NCI-H82 treated with DMSO at 0.1 percent for 48 hours (cell line): ENCODE measurements at regions not wholly inside any gene's neighbourhood (a gene's known extent, or its start where the extent isn't known, plus 50 kb on each side); places are given as distances from the start of the nearest gene placed in this dataset.

ENCODE experiments used
- DNase-seq: peaks from one replicate; lab custom pipeline; 2025; ENCODE audit not compliant: unreplicated experiment; lab: John Stamatoyannopoulos, UW

DNA sequence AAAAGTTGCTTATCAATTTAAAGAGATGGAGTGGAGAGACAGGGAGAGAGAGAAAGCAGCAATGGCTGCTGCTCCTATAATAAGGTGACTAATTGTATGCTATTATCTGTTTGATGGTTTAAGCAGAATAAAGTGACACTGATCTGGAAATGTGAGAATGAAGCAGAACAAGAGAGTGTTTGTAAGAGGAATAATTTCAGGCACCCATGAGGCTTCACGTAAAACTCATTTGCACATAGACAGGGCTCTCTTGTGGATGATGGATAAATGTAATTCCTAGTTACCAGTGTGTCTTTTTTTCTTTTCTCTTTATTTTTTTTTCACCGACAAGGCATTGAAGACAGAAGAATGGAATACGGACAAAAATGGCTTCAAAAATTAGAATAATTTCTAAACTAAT lies 228.8 kb upstream of the TYRP1 start:
- DNase-seq = no peak

DNA sequence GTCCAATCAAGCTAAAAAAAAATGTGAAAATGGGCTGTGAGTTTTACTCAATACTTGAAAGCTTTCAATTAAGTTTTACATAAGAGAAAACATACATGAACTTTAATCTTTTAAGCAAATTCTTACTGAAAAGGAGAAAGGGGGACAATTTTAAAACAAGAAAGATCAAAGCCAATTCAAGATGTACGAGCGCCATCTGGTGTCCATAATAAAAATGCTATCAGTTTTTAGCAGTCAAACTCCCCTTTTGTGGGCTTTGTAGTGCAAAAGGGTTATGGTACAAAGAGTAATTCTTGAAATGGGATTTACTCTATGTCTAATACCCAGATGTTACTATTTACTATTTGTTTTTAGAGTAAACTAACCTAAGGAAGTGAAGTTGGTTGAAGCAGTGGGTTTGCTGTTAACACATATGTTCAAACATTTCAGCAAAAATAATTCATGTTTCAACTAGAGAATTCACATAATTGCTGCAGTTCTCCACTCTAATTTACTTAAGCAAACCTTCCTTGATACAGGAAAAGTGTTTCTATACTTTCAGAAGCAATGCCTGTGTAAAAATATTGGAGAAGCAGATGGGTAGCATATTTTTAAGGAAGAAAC lies 228.2 kb upstream of the TYRP1 start:
- DNase-seq = no peak

DNA sequence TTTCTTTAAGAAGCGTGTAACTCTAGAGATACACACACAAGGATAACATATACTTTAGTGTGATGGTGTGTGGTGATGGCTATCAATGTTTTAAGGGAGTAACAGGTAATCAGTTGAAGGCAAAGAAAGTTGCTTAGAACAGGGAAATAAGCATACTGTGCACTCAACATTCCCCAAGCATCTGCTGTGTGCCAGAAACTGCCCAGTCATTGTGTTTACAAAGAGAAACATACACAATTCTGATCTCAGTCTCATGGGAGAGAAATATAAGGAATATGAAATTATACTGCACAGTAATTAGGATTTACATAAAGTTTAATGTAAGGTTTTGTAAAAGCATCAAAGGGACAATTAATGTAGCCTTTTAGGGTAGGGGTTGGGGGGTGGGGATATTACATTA lies 224.1 kb upstream of the TYRP1 start:
- no peak for DNase-seq

DNA sequence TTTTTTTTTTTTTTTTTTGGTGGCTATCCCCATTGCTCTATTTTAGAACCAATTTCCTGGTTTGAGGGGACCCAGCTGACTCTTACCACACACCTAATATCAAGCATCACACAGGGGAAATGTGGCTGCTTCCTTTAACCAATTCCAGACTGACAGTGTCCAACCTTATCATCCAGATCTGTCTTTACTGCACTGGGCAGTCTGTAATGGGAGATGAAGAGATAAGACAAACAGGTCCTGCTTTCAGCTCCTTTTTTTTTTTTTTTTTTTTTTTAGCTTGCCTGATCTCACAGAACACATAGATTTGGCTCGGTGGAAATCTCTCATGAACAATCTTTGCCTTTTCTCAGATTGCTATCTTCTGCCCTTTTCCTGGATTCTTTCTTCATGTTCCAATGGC lies 198.8 kb upstream of the TYRP1 start:
- no peak for DNase-seq

DNA sequence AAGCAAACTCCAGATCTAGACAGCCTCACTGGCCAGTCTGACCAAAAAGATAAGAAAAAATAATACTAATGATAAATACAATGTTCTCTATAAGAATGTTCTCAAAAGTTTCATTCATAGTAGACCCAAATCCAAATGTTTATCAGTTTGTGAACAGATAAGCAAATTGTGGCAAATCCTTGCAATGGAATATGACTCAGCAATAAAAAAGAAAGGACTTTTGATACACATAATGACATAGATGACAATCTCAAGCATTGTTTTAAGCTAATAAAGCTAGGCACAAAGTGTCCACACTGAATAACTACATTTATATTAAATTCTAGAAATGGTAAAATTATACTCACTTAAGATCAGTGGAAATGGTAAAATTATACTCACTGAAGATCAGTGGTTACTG lies 195.4 kb upstream of the TYRP1 start:
- no peak for DNase-seq

DNA sequence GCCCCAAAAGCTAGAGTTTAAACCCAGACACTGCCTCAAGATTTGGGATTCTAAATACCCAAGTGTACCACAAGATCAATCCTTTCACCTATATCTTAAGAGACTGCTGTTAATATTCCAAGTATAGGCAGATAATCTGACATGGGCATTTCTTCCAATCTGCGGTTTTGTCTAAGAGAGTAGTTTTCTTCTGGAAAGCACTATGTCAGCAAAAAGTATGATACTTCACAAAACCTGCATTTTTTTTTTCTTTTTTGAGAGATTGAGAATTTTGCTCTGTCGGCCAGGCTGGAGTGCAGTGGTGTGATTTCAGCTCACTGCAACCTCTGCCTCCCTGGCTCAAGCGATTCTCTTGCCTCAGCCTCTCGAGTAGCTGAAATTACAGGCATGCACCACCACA lies 190.7 kb upstream of the TYRP1 start:
- no peak for DNase-seq

DNA sequence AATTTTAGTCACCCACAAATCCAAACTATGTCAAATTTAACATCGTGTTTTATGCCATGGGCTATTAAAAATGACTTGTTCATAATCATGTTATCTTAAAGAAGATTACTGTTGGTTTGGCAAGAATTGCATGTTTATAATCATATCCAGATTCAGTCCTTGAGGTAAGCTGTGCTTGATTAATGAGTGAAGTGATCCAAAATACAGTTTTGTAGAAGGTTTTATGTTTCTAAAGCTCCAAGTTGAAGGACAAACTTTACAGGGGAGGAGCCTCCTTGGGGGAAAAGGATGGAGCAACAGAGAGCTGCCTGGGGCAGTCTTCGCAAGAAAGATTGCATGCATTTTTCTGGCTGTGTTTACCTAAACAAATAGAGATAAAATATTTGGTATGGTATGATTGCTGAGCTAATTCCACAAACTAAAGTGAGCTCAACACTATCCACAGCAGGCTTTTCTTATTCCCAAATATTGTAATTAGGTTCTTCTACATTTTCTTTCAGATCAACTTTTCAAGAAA lies 189.5 kb upstream of the TYRP1 start:
- DNase-seq = no peak

DNA sequence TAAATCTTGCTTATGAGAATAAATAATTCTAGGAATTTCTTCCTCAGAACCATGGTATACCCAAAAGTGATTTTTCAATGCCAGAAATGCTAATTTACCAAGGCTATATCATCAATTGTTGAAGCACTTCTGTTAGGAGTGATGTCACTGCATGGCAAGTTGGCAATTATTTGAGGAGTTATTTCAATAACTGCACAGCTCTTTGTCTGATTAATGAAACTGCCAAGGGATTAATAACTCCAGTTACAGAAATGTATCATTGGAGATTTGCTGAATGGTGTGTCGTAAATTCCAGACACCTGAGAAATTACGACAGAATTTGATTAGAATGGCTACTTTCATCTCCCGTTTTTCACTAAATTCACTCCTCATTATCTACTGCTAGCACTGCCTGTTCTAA lies 182.6 kb upstream of the TYRP1 start:
- DNase-seq = no peak

DNA sequence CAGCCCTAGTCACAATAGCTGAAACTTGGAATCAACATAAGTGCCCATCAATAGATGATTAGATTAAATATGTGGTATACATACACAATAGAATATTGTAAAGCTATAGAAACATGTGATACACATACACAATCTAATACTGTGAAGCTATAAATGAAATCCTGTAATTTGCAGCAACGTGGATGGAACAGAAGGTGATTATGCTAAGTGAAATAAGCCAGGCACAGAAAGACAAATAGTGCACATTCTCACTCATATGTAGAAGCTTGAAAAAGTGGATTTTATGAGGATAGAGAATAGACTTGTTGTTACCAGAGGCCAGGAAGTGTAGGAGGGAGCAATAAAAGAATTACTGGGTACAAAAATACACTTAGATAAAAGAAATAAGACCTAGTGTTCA lies 181.5 kb upstream of the TYRP1 start:
- DNase-seq = no peak

DNA sequence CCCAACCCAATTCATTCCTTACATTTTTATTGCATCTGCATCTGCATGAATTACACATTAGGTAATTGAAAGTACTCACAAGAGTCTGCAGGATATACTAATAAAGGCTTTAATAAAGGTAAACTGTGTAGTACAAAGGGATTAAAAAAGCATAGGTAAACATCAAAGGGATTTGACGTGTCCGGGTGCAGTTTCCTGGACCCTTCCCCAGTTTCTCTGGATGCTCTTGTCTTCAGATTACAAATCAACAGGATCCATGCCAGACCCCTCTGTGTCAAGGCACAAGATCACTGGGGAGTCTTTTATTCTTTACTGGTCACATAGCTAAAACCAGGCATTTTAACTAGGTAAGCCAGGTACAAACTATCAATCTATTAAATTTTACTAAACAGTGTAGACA lies 177.2 kb upstream of the TYRP1 start:
- DNase-seq = no peak

DNA sequence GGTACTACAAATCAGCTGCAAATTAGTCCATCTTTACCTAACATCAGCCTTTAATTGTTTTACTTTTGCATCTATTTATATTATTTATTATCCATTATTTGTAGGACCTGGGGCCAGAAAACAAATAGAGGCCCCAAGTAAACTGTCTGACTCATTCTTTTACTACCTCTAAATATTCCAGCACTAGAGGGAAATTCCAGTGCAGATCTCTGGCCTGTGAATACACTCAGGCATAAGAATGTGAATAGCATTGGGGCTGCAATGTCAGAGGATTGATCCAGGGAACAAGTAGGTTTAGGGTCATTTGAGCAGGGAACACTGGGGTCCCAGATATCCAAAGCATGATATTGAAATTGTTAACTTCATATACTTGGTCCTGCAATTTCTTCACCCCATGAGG lies 176.6 kb upstream of the TYRP1 start:
- DNase-seq = no peak

DNA sequence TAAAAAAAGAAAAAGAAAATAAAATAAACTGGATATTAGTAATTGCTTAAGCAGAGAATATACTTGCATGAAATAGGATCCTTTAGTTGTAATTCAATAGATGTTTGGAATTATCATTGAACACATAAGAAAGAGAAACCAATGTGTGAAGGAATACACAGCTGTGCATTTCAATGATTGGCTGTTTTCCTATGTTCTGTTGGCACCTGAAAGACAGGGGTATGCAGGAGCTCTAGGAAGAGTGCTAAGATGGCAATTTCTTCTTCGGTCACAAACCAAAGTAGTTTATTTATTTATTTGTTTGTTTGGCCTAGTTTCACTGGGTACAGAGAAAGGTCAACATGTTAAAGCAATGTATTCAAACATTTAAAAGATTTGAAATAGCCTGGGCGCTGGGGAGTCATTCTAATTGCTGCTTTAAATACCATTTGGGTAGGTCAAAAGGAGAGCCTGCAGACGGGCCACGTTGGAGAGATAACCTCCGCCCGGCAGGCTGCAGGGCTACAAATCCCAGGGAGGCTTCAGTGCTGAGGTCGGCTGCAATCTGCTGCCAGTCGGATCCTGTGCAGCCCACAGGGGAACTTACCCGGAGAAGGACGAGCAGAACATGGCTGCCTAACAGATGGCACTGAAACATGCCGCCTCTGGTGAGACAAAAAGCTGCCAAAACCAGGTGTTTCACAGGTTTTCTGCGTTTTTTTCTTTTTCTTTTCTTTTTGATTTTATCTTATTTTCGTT lies 154.2 kb upstream of the TYRP1 start:
- DNase-seq = no peak

DNA sequence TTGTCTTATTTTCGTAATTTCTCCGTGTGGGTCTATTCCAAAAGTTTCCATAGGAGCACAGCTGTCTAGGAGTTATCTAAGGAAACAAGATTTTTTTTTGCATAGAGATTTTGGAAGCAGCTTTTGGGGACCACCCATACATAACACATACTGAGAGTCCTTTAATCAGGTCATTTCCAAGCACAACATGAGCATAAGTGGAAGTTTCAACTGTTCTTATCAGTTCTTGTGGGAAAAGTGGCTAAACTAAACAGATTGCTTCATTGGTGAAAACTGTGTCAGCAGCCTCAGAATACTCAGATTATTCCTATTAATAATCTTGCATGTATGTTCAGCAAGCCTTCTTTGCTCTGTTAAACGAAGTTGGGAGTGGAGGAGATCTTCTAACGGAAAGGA lies 153.6 kb upstream of the TYRP1 start:
- DNase-seq = no peak

DNA sequence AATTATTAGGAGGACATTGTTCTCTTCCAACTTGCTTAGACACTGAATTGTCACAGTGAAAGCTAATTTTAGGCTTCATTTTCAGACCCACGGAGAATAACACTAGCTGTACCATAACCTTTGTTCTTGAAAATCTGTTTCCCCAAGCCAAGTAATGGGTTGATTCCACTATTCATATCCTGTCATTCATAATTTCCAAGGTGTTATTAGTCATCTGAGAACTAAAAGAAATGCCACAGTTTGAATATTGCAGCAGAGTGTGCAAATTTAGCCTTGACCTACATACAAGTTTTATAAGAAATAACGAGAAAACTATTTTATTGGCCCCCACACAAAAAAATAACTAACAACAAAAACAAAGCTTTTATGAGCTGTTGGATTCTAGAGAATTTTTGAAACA lies 148.5 kb upstream of the TYRP1 start:
- DNase-seq = no peak

DNA sequence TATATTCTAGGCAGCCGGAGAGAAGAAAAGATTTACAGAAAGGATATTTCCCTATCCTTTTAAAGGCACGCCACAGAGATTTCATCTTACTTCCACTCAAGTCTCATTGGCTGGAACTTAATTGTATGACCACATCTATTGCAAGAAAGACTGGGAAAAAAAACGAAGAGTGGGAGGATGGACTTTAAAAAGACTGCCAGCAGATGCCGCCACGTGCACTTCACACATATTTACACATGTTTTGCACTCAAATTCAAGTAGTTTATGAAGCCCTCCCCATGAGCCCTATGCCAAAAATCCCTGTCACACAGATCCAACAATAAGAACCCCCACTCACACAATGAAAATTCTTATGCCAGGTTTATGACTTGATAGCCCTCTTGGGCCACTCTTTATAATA lies 138.5 kb upstream of the TYRP1 start:
- DNase-seq = peak; percentile 0

DNA sequence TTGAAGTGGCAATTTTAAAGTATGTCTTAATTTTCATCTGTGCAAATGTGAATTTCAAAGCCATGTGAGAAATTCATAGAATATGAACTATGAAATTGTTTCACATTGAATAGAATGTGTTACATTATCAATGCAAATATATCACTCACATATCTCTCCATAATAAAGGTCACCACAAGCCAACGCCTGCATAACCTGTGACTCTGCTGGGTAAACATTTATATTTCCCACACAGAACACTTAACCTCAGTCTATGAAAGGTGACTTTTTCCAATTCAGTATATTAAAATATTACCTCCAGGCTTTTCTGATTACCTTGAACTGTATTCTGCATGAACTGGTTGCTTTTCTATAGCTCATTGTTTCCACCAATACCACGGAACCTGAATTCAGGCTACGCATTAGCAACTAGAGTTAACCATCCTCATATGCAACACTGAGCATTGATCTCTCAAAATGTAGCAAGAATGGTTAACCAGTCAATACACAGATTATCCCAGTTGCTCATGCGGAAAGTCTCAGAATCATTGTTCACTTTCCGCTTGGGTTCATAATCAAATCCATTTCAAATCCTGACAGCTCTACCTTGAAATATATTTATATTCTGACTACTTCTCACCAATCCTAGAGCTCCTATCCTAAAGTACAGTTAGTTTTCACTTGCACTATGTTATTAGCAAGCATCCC lies 126.6 kb upstream of the TYRP1 start:
- no peak for DNase-seq

DNA sequence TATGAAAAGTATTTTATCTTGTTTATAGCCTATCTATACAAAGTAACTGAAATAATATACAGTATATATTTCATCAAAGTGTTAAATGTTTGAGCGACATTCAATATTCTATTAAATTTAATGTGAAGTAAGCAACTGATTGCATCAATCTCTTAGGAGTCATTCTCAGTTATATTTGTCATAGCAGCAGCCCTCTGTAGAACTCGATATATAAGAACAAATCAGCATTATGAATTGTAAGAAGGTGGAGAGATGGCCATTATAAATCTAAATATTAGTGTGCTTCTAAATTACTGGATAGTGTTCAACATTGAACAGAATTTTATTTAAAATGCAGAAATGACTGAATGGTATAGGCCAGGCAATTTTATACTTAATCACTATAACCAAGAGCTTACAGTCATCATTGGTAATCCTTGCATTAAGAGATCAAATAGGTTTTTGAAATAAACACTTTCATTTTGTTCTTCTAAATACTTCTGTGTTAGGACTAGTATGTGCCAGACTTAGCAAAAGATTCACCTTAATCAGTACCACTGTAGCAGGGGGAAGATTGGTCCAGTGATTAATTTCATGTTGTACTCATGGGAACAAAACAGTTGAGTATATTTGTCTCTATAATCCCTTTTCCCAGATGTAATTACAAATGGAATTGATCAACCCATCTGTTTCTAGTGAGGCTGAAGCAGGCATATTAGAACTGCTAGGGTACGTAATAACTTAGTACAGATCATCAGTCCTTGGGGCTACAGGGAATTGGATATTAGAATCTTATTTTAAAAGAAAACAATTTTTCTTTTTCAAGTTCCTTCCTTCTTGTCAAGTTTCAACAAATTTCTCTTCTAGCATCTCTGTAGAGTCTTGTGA lies 108.3 kb upstream of the TYRP1 start:
- peak; percentile 48 for DNase-seq

DNA sequence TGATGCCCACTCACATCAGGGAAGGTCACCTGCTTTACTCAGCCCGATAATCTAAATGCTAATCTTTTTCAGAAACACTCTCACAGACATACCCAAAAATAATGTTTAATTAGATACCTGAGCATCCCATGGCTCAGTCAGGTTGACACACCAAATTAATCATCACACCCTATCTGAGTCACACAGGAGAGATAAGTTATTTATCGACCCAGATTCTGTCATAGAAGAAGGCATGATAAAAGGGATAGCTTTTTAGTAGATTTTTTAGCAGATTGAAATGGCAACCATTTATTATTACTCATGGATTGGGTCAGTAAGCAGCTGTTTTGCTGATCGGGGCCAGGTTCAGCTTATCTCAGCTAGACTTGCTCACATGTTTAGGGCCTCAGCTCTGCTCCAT lies 97.8 kb upstream of the TYRP1 start:
- no peak for DNase-seq

DNA sequence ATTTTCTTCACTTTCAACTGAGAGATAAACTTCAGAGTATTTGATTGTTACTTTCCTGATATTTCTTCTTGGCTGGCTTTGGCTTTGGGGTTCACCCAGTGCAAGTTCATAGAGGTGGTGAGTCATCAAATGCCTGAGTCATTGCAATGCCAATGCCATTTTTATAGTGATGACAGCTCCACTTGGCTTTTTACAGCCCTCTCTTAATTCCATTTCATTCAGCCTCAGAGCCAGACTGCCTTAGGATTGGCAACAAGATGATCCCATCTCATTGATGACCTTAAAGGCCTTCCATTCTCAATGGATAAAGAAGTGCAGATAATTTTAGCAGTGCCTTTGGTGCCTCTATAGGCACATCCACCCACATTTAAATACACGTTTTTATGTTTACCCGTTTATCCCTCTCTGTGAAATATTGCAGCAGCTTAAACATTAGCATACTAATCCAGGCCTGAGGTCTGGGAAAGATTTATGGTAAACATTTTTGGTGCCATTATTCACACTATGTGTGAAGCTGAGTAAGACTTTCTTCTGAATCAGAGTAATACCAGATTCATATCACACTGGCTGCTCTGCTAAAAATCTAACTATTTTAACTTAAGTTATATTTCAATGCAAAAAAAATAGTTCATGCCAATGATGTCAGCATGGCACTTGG lies 88.9 kb upstream of the TYRP1 start:
- DNase-seq = no peak

DNA sequence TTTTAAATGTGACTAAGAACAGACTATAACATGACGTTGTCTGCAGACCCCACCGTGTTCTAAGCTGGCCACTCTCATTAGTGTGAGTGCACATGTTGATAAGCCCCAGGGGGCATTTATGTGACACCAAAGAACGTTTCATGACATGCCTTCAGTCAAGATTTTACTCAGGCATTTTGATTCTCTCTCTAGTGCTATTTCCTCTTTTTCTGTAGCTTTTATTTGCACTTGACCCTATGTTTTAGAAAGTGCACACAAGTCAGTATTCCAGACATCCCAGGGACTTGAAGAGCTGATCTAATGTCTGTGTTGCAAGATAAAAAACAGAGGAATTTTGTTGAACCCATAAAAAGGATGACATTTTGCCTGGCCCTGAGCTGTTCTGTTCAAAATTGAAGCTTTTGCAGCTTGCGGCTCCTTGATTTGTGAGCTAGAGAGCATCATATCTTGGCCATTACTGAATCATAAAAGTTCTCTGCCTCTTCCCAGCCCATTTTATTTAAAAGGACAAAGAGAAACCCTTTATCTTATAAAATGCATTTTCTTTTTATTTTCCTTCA lies 80.9 kb upstream of the TYRP1 start:
- DNase-seq = no peak

DNA sequence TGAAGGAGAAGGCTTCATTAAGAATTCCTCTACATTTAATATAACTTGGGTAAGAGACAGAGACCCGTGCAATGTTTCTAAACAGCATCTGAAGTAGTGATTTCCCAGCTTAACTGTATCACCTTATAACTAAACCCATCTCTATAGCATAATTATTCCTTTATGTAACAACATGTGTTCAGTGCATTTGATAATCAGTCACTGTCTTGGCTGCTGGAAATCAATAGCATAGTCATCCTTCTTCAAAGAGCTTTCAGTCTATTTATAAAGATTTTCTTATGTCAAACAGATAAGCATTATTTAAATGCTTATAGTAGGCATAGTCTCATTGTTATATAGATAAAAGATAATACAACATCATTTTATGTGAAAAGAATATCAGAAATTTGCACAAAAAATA lies 80.1 kb upstream of the TYRP1 start:
- DNase-seq = no peak
